EL (cell line): ENCODE measurements at regions not wholly inside any gene's neighbourhood (a gene's known extent, or its start where the extent isn't known, plus 50 kb on each side); places are given as distances from the start of the nearest gene placed in this dataset.

ENCODE experiments used
- DNase-seq: peaks from one replicate; pipeline ENCODE4 v3.0.0-alpha.2; 2016

DNA sequence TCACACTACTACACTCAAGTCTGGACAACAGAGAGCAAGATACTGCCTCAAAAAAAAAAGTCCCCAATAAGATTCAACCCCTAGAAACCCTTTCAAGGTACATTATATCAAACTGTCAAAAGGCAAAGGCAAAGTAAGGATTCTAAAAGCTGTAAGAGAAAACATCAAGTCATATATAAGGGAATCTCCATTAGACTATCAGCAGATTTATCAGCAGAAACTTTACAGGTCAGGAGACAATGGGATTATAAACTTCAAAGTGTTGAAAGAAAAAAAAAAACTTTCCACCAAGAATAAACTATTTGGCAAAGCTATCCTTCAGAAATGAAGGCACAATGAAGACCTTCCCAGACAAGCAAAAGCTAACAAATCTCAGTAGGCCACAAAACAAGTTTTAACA, 63.5 kb upstream of the DMRT1 start:
- DNase-seq: no peak

DNA sequence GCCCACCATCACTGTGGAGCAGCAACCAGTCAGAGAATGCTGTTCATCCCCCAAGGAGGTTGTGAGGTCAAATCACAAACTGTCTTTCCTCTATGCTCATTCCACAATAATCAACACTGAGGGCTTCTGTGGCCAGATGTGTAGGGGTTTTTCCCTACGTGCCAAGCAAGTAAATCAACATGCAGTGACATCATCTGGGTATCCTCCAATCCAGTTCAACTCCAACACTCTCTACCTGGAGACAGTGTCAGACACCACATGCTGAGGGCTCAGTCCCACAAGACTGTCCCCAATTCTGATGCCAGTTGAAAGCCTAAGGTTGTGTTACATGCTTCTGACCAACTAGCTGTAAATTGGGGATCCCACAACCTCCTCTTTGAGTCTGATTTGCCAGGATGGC, 57.3 kb upstream of the DMRT1 start:
- peak; percentile 4 for DNase-seq

- no peak for DNase-seq
Observed at GRCh38 chr9:784916-785315, 56.6 kb upstream of the DMRT1 start.

- DNase-seq: no peak
Observed at GRCh38 chr9:785997-786396, 55.5 kb upstream of the DMRT1 start.

- no peak for DNase-seq
Observed at GRCh38 chr9:786405-786804, 55.1 kb upstream of the DMRT1 start.

GRCh38 chr9:788777-789176, 52.7 kb upstream of the DMRT1 start:
- no peak for DNase-seq
